Sigmoid colon (tissue), 6 donors: ENCODE measurements at regions not wholly inside any gene's neighbourhood (a gene's known extent, or its start where the extent isn't known, plus 50 kb on each side); places are given as distances from the start of the nearest gene placed in this dataset.

Experiments used
- DNase-seq: peaks from one replicate; pipeline ENCODE4 v3.0.0-alpha.2; 2019
- H3K27ac ChIP-seq, 4 donors: fragments of 200-600 bp; sonication (generic); one replicate each; pipeline ENCODE4 v1.5.1; 2016 to 2019; ENCODE audit warnings: mild to moderate bottlenecking in 1 of 4
- H3K27me3 ChIP-seq, 3 donors: fragments of 200-600 bp; sonication (generic); one replicate each; pipeline ENCODE4 v1.5.1; 2019; ENCODE audit warnings: mild to moderate bottlenecking in 1 of 3
- H3K36me3 ChIP-seq, 4 donors: fragments of 200-600 bp; sonication (generic); one replicate each; pipeline ENCODE4 v1.5.1; 2016 to 2019
- H3K4me1 ChIP-seq, 4 donors: fragments of 200-600 bp; sonication (generic); one replicate each; pipeline ENCODE4 v1.5.1; 2017 to 2019
- H3K4me3 ChIP-seq, 4 donors: fragments of 200-600 bp; sonication (generic); one replicate each; pipeline ENCODE4 v1.5.1; 2017 to 2019; ENCODE audit warnings: mild to moderate bottlenecking in 2 of 4, moderate library complexity in 1 of 4
- H3K9me3 ChIP-seq, 4 donors: fragments of 200-600 bp in 3 of 4; sonication (generic) in 3 of 4; one replicate each; pipeline versions ENCODE4 v1.5.1 to v1.6.1; 2013 to 2019
- EP300 ChIP-seq, 4 donors: sonication (generic); formaldehyde crosslinking; IDR thresholded peaks; one replicate each; pipeline ENCODE4 v1.6.1; 2017; ENCODE audit warnings: antibody characterized with exemption in 4 of 4
- POLR2A ChIP-seq, 2 donors: fragments of 450-650 bp; IDR thresholded peaks; one replicate each; pipeline ENCODE4 v1.6.1; 2016; ENCODE audit warnings: antibody characterized with exemption in 2 of 2, mild to moderate bottlenecking in 2 of 2, moderate library complexity in 2 of 2
- POLR2AphosphoS5 ChIP-seq, 4 donors: sonication (generic); formaldehyde crosslinking; IDR thresholded peaks; one replicate each; pipeline ENCODE4 v1.6.1; 2017; ENCODE audit warnings: antibody characterized with exemption in 4 of 4
- WGBS, 2 donors: extraction: QIAGEN DNeasy Blood & Tissue Kit; methylation state at CpG; one replicate each; pipeline ENCODE4 v1.1.7; 2013; 5-methylcytosine and 5-hydroxymethylcytosine counted together
- intact Hi-C: fragments of 100-400 bp; cut with DNase I; formaldehyde crosslinking; loops from one replicate; pipeline ENCODE4 v1.15.1; 2023
- TF ChIP-seq, protein P1 (sequence below), 4 experiments: fragments of 450-650 bp in 3 of 4; fragments of 200-600 bp in 1 of 4; IDR thresholded peaks; one replicate each; pipeline ENCODE4 v1.5.1; 2016 to 2019; ENCODE audit warnings: antibody characterized with exemption in 4 of 4, mild to moderate bottlenecking in 3 of 4, moderate library complexity in 2 of 4
- donor health status: healthy with polysubstance abuse.
- donor health status: healthy.

DNA sequence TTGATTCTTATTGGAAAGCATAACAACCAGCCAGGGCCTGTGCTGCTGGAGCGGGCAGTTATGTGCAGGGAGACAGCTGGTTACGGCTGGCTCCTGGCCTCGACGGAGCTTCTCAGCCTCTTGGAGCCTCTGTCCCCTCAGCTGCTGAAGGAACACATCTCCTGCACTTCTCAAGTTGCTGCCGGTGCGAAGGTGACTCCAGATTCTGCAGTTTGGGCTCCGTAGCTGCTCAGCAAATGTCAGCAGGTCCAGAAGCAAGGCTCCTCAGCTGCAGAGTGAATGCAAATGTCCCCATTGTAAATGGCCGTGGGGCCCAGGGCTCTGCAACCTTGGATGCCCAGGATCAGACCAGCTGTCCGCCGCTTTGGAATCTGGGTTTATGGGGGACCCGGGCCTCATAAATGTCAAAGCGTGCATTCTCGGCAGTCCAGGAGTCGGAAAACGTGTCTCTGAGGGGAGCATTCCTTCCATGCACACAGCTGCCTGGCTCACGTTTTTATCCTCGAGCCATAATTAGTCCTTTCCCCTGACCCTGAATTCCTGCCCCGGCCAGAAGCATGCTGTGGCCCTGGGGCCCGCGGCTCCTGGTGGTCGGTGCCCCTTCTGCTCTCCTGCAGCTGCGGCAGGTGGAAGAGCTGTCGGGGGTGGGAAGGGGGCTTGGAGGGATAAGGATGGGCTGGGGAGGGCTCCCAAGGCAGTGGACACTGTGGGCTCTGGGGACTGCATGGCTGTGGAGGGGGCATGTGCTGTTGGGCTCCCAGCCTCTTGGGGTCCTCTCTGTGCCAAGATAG, 106.0 kb downstream of the KIF26A start:
- Histone ChIP-seq H3K4me3 (no peak overlapping the region), H3K27ac (peak overlapping the region in 1 of 4 donors; percentile 36), H3K4me1 (peaks cover 0 to 14% (median 12%) of the 10 kb centered on the region in 4 donors), H3K36me3 (no peaks in the 10 kb centered on the region), H3K9me3 (peaks cover 0 to 14% (median 3%) of the 10 kb centered on the region in 4 donors), H3K27me3 (no peaks in the 10 kb centered on the region)
- WGBS, 2 donors: 77 to 89% methylated on average over 23 of the region's 23 CpGs
- DNase-seq: peak; percentile 54
- TF ChIP-seq POLR2AphosphoS5 (IDR thresholded peaks at IDR 0.05) (no peak), EP300 (IDR thresholded peaks at IDR 0.05) (no peak), POLR2A (IDR thresholded peaks at IDR 0.05) (no peak)
- TF ChIP-seq, protein P1, sequence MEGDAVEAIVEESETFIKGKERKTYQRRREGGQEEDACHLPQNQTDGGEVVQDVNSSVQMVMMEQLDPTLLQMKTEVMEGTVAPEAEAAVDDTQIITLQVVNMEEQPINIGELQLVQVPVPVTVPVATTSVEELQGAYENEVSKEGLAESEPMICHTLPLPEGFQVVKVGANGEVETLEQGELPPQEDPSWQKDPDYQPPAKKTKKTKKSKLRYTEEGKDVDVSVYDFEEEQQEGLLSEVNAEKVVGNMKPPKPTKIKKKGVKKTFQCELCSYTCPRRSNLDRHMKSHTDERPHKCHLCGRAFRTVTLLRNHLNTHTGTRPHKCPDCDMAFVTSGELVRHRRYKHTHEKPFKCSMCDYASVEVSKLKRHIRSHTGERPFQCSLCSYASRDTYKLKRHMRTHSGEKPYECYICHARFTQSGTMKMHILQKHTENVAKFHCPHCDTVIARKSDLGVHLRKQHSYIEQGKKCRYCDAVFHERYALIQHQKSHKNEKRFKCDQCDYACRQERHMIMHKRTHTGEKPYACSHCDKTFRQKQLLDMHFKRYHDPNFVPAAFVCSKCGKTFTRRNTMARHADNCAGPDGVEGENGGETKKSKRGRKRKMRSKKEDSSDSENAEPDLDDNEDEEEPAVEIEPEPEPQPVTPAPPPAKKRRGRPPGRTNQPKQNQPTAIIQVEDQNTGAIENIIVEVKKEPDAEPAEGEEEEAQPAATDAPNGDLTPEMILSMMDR (IDR thresholded peaks at IDR 0.05): no peak
- intact Hi-C loops: no loop called here

DNA sequence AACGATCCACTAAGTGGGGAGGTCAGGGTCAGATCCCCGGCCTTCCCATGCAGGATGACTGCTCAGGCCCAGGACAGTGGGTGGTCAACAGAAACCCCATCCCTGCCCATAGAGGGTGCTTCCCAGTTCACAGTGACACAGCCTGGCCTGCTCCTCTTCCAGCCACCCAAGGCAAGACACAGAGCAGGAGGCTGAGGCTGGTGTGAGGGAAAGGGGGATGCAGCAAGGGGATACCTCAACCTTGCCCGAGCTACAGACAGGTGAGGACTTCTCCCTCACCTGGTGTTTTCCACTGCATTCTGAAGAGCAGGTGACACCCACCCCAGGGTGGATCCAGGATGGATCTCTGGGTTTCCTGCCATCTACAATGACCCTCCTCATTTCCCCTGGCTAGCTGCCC, 106.7 kb downstream of the KIF26A start:
- H3K27me3 ChIP-seq: no peaks in the 10 kb centered on the region
- WGBS, 2 donors: 87 to 93% methylated on average over 3 of the region's 3 CpGs

DNA sequence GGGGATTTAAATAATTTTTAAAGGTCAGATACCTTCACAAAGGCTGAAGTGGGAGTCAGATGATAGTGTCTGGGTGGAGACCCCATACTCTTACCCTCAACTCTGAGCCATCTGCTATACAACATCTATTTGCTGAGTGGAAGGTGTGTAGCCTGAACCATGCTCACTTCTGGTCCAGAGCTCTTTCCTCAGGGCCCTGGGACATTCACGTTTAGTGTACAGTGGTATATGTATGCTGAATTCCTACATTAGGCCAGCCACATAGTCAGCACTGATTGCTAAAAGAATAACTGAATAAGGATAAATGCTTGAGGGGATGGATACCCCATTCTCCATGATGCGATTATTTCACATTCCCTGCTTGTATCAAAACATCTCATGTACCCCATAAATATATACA, 107.3 kb downstream of the KIF26A start:
- peaks cover 0 to 14% (median 12%) of the 10 kb centered on the region in 4 donors for H3K4me1 ChIP-seq
- intact Hi-C loops: no loop called here

More for the DNA sequence above, 106.7 kb downstream of the KIF26A start:
- no peak overlapping the region for H3K4me3 ChIP-seq
- intact Hi-C loops: no loop called here
- no peak for DNase-seq
- no peak overlapping the region for H3K27ac ChIP-seq
- peaks cover 0 to 14% (median 3%) of the 10 kb centered on the region in 4 donors for H3K9me3 ChIP-seq
- TF ChIP-seq POLR2A (IDR thresholded peaks at IDR 0.05) (no peak), EP300 (IDR thresholded peaks at IDR 0.05) (no peak), POLR2AphosphoS5 (IDR thresholded peaks at IDR 0.05) (no peak)
- TF ChIP-seq, protein P1 (IDR thresholded peaks at IDR 0.05): no peak
- peaks cover 0 to 14% (median 12%) of the 10 kb centered on the region in 4 donors for H3K4me1 ChIP-seq
- no peaks in the 10 kb centered on the region for H3K36me3 ChIP-seq

DNA sequence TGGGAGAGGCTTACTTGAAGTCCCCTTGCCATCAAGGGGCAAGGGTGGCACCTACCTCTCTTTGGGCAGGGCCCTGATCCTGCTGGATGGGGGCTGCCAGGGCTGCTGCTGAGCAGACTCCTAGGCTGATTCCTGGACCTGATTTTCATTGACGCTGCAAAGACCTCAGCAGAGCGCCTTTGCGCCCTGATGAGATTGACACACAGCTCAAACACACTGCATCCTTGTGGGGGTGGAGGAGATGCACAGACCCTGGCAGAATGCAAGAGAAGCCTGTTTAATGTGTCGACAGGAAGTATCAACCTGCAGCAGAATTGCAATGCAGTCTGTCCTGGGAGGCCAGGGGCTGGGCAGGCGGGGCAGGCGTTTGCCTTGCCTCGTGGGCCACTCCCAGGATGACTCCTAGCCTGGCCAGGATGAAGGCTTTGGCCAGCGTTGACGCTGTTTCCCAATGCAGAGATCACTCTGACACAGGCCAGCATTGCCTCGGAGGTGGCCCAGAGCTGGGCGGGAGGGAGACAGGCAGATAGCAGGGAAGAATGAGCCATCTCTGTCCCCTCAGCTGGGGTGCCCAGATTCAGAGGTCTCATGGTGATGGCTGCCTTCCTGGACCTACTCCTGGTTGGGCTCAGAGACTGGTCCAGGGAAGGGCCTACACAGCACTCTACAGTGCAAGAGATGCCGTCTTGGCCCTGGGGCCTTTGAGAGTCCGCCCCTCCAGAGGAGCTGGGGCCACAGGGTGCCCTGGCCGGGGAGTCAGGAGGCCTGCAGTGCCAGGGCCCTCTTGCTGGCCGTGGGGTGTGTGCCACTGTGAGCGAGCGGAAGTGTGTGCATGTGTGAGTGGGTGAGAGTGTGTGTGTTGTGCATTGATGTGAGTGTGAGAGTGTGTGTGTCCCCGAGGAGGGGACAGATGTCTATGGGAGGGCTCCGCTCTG, 108.3 kb downstream of the KIF26A start:
- Histone ChIP-seq H3K9me3 (peaks cover 0 to 14% (median 3%) of the 10 kb centered on the region in 4 donors), H3K4me3 (no peak overlapping the region), H3K36me3 (no peaks in the 10 kb centered on the region), H3K27ac (no peak overlapping the region), H3K4me1 (peaks cover 0 to 14% (median 12%) of the 10 kb centered on the region in 4 donors), H3K27me3 (no peaks in the 10 kb centered on the region)
- intact Hi-C loops: no loop called here
- DNase-seq: no peak
- TF ChIP-seq POLR2A (IDR thresholded peaks at IDR 0.05) (no peak), EP300 (IDR thresholded peaks at IDR 0.05) (no peak), POLR2AphosphoS5 (IDR thresholded peaks at IDR 0.05) (no peak)
- TF ChIP-seq, protein P1 (IDR thresholded peaks at IDR 0.05): no peak
- WGBS, 2 donors: 64 to 77% methylated on average over 19 of the region's 19 CpGs

More for the DNA sequence above, 107.3 kb downstream of the KIF26A start:
- no peaks in the 10 kb centered on the region for H3K36me3 ChIP-seq
- H3K9me3 ChIP-seq: peaks cover 0 to 14% (median 3%) of the 10 kb centered on the region in 4 donors
- TF ChIP-seq POLR2A (IDR thresholded peaks at IDR 0.05): no peak
- TF ChIP-seq, protein P1 (IDR thresholded peaks at IDR 0.05): no peak
- no peak for TF ChIP-seq EP300 (IDR thresholded peaks at IDR 0.05)
- TF ChIP-seq POLR2AphosphoS5 (IDR thresholded peaks at IDR 0.05): no peak
- DNase-seq: no peak
- 94 to 95% methylated on average over 2 of the region's 2 CpGs for WGBS, 2 donors
- no peak overlapping the region for H3K4me3 ChIP-seq
- H3K27ac ChIP-seq: no peak overlapping the region
- H3K27me3 ChIP-seq: no peaks in the 10 kb centered on the region
